HS-27A (cell line): ENCODE measurements at regions not wholly inside any gene's neighbourhood (a gene's known extent, or its start where the extent isn't known, plus 50 kb on each side); places are given as distances from the start of the nearest gene placed in this dataset.
A peak's percentile ranks its signal among the peaks of the same experiment; 100 is the strongest.
"Not testable (repeated sequence)": the region's sequence is repeated elsewhere in the genome, so short reads cannot be mapped to it uniquely, and the experiment has no call there.

Source experiments
- DNase-seq: peaks from one replicate; pipeline ENCODE4 v3.0.0-alpha.2; 2012; ENCODE audit warnings: low read depth, missing footprints

GRCh38 chr21:19065164-19065563 lies 661.6 kb upstream of the TMPRSS15 start:
- no peak for DNase-seq

GRCh38 chr21:19076031-19076430 lies 672.4 kb upstream of the TMPRSS15 start:
- DNase-seq, result no peak

GRCh38 chr21:19109694-19110093 lies 706.1 kb upstream of the TMPRSS15 start:
- DNase-seq, result no peak

- DNase-seq, result not testable (repeated sequence)
Observed at GRCh38 chr21:19119259-19119658, 715.7 kb upstream of the TMPRSS15 start.

- no peak for DNase-seq
Observed at GRCh38 chr21:19120591-19120990, 717.0 kb upstream of the TMPRSS15 start.

- DNase-seq, result no peak
Observed at GRCh38 chr21:19122356-19122755, 718.8 kb upstream of the TMPRSS15 start.

GRCh38 chr21:19123053-19123452 lies 719.5 kb upstream of the TMPRSS15 start:
- DNase-seq, result no peak

- no peak for DNase-seq
Observed at GRCh38 chr21:19123525-19123924, 719.9 kb upstream of the TMPRSS15 start.

- DNase-seq, result no peak
Observed at GRCh38 chr21:19124691-19125090, 721.1 kb upstream of the TMPRSS15 start.

GRCh38 chr21:19130379-19131028 lies 726.9 kb upstream of the TMPRSS15 start:
- no peak for DNase-seq

GRCh38 chr21:19141511-19141910 lies 737.9 kb upstream of the TMPRSS15 start:
- no peak for DNase-seq

GRCh38 chr21:19145682-19146293 lies 742.2 kb upstream of the TMPRSS15 start:
- no peak for DNase-seq

GRCh38 chr21:19148056-19148455 lies 744.5 kb upstream of the TMPRSS15 start:
- DNase-seq, result no peak

GRCh38 chr21:19171585-19171984 lies 768.0 kb upstream of the TMPRSS15 start:
- no peak for DNase-seq

GRCh38 chr21:19181604-19182140 lies 778.1 kb upstream of the TMPRSS15 start:
- no peak for DNase-seq

- DNase-seq, result no peak
Observed at GRCh38 chr21:19197950-19198349, 794.4 kb upstream of the TMPRSS15 start.

- DNase-seq, result no peak
Observed at GRCh38 chr21:19198801-19199200, 795.2 kb upstream of the TMPRSS15 start.

GRCh38 chr21:19218163-19218562 lies 814.6 kb upstream of the TMPRSS15 start:
- no peak for DNase-seq

- DNase-seq, result no peak
Observed at GRCh38 chr21:19224090-19224489, 820.5 kb upstream of the TMPRSS15 start.

GRCh38 chr21:19228226-19228625 lies 824.6 kb upstream of the TMPRSS15 start:
- no peak for DNase-seq

GRCh38 chr21:19233841-19234240 lies 830.3 kb upstream of the TMPRSS15 start:
- DNase-seq, result not testable (repeated sequence)

GRCh38 chr21:19236209-19236608 lies 832.6 kb upstream of the TMPRSS15 start:
- peak; percentile 22 for DNase-seq

- DNase-seq, result no peak
Observed at GRCh38 chr21:19237608-19238007, 834.0 kb upstream of the TMPRSS15 start.

GRCh38 chr21:19239696-19240095 lies 836.1 kb upstream of the TMPRSS15 start:
- no peak for DNase-seq
